SK-N-SH (cell line): ENCODE measurements at regions not wholly inside any gene's neighbourhood (a gene's known extent, or its start where the extent isn't known, plus 50 kb on each side); places are given as distances from the start of the nearest gene placed in this dataset.

Source experiments
- CTCF ChIA-PET: fragments of 300-600, 350-600 bp; formaldehyde crosslinking; extraction: SDS; loops from one replicate; lab custom pipeline; 2021; lab: Yijun Ruan, JAX
- POLR2A ChIA-PET: fragments of 350-600 bp; sonication (Branson Sonifier 250); formaldehyde crosslinking; extraction: SDS; loops from one replicate; lab custom pipeline; 2020; ENCODE audit warnings: antibody characterized with exemption, inconsistent platforms; lab: Yijun Ruan, JAX
- DNase-seq: peaks from one replicate; pipeline ENCODE4 v3.0.0; 2012
- H2AFZ ChIP-seq: fragments of 200-600 bp; sonication (generic); 2 replicates; pipeline ENCODE4 v1.8.1; 2016; ENCODE audit warnings: antibody characterized with exemption, mild to moderate bottlenecking, low read depth
- H3F3A ChIP-seq: fragments of 200-600 bp; sonication (generic); replicated peaks from 2 replicates; pipeline ENCODE3; 2016; ENCODE audit warnings: antibody characterized with exemption, mild to moderate bottlenecking; ENCODE audit not compliant: insufficient read depth
- H3K27ac ChIP-seq, 2 experiments: fragments of 200-500 bp in 1 of 2; fragments of 200-600 bp in 1 of 2; sonication (Bioruptor generic) in 1 of 2; sonication (generic), shearing (Covaris generic) in 1 of 2; 2 replicates each; pipeline versions ENCODE4 v1.5.1 to v1.6.1; 2014 to 2016; ENCODE audit warnings: low read depth in 2 of 2, inconsistent platforms in 1 of 2, low read length in 1 of 2, mild to moderate bottlenecking in 1 of 2, mixed read lengths in 1 of 2
- H3K27me3 ChIP-seq: fragments of 200-600 bp; sonication (generic), shearing (Covaris generic); 2 replicates; pipeline ENCODE4 v1.6.1; 2016; ENCODE audit warnings: mixed run types; ENCODE audit not compliant: insufficient read depth
- H3K36me3 ChIP-seq, 2 experiments: fragments of 200-500 bp in 1 of 2; fragments of 200-600 bp in 1 of 2; sonication (Bioruptor generic) in 1 of 2; sonication (generic) in 1 of 2; replicated peaks in 1 of 2; 2 replicates each; pipeline versions ENCODE3 to v1.5.1; 2014 to 2016; ENCODE audit warnings: low read length in 1 of 2, mild to moderate bottlenecking in 1 of 2; ENCODE audit not compliant: insufficient read depth in 2 of 2, control insufficient read depth in 1 of 2
- H3K4me1 ChIP-seq, 2 experiments: fragments of 200-500 bp in 1 of 2; fragments of 200-600 bp in 1 of 2; sonication (Bioruptor generic) in 1 of 2; sonication (generic), shearing (Covaris generic) in 1 of 2; 2 replicates each; pipeline versions ENCODE4 v1.5.1 to v1.6.1; 2014 to 2016; ENCODE audit warnings: low read depth in 1 of 2, low read length in 1 of 2, mixed run types in 1 of 2; ENCODE audit not compliant: insufficient read depth in 2 of 2, control insufficient read depth in 1 of 2
- H3K4me2 ChIP-seq: fragments of 200-600 bp; sonication (generic), shearing (Covaris generic); 2 replicates; pipeline ENCODE4 v1.6.1; 2017; ENCODE audit warnings: mixed run types
- H3K4me3 ChIP-seq, 2 experiments: fragments of 200-500 bp in 1 of 2; fragments of 200-600 bp in 1 of 2; sonication (Bioruptor generic) in 1 of 2; sonication (generic), shearing (Covaris generic) in 1 of 2; 2 replicates each; pipeline versions ENCODE4 v1.5.1 to v1.8.1; 2014 to 2016; ENCODE audit warnings: low read depth in 2 of 2, inconsistent platforms in 1 of 2, low read length in 1 of 2, mild to moderate bottlenecking in 1 of 2, mixed read lengths in 1 of 2, moderate library complexity in 1 of 2
- H3K79me2 ChIP-seq: fragments of 200-600 bp; sonication (generic); 2 replicates; pipeline ENCODE4 v1.8.1; 2017; ENCODE audit warnings: mild to moderate bottlenecking; ENCODE audit not compliant: insufficient read depth
- H3K9ac ChIP-seq: fragments of 200-600 bp; sonication (generic); 2 replicates; pipeline ENCODE4 v1.6.1; 2017; ENCODE audit warnings: mixed run types
- H3K9me2 ChIP-seq: fragments of 200-600 bp; sonication (generic); 2 replicates; pipeline ENCODE4 v1.6.1; 2017; ENCODE audit warnings: mixed run types
- H3K9me3 ChIP-seq: fragments of 200-600 bp; sonication (generic); 2 replicates; pipeline ENCODE4 v1.6.1; 2017; ENCODE audit warnings: mixed run types, mild to moderate bottlenecking, moderate library complexity
- H4K20me1 ChIP-seq: fragments of 200-600 bp; sonication (generic); 2 replicates; pipeline ENCODE4 v1.6.1; 2017; ENCODE audit warnings: mild to moderate bottlenecking, mixed run types; ENCODE audit not compliant: insufficient read depth
- ELF1 ChIP-seq: IDR thresholded peaks from 2 replicates; pipeline ENCODE4 v1.4.0; 2012
- EZH2phosphoT487 ChIP-seq: fragments of 200-600 bp; sonication (generic); IDR thresholded peaks from 2 replicates; pipeline ENCODE4 v1.6.1; 2017; ENCODE audit warnings: low read depth, mixed run types, mild to moderate bottlenecking, antibody characterized with exemption, moderate library complexity, borderline replicate concordance
- FOSL2 ChIP-seq: IDR thresholded peaks from 2 replicates; pipeline ENCODE4 v1.4.0; 2012; ENCODE audit warnings: low read depth, mild to moderate bottlenecking, moderate library complexity, borderline replicate concordance
- FOXJ3 ChIP-seq: sonication (generic); formaldehyde crosslinking; IDR thresholded peaks from 2 replicates; pipeline ENCODE4 v1.5.1; 2020; ENCODE audit warnings: mild to moderate bottlenecking, missing genetic modification reagents
- FOXM1 ChIP-seq: IDR thresholded peaks from 2 replicates; pipeline ENCODE4 v1.4.0; 2012; ENCODE audit warnings: low read depth, mild to moderate bottlenecking
- GABPA ChIP-seq: IDR thresholded peaks from 2 replicates; pipeline ENCODE4 v1.4.0; 2012; ENCODE audit warnings: low read depth, mild to moderate bottlenecking
- GATA2 ChIP-seq: sonication (generic); formaldehyde crosslinking; IDR thresholded peaks from 2 replicates; pipeline ENCODE4 v1.5.0; 2020; ENCODE audit warnings: mild to moderate bottlenecking, missing genetic modification reagents
- JUND ChIP-seq: IDR thresholded peaks from 2 replicates; pipeline ENCODE4 v1.4.0; 2012
- MXI1 ChIP-seq: IDR thresholded peaks from 2 replicates; pipeline ENCODE4 v1.6.1; 2012; ENCODE audit warnings: mild to moderate bottlenecking, low read depth, low read length, improper control_type of control experiment
- NFIC ChIP-seq: IDR thresholded peaks from 2 replicates; pipeline ENCODE4 v1.4.0; 2012; ENCODE audit warnings: borderline replicate concordance
- NRF1 ChIP-seq: IDR thresholded peaks from 2 replicates; pipeline ENCODE4 v1.6.1; 2012; ENCODE audit warnings: low read depth, mild to moderate bottlenecking, low read length
- POLR2AphosphoS5 ChIP-seq: IDR thresholded peaks from 2 replicates; pipeline ENCODE4 v1.6.1; 2012; ENCODE audit warnings: low read depth, low read length
- RAD21 ChIP-seq: IDR thresholded peaks from 2 replicates; pipeline ENCODE4 v1.6.1; 2012; ENCODE audit warnings: mild to moderate bottlenecking, low read length
- RCOR1 ChIP-seq: fragments of 150-350 bp; IDR thresholded peaks from 2 replicates; pipeline ENCODE4 v1.6.1; 2017; ENCODE audit warnings: antibody characterized with exemption, low read length
- RFX5 ChIP-seq: IDR thresholded peaks from 2 replicates; pipeline ENCODE4 v1.6.1; 2012; ENCODE audit warnings: mild to moderate bottlenecking, improper control_type of control experiment, low read length
- SIN3A ChIP-seq: IDR thresholded peaks from 2 replicates; pipeline ENCODE4 v1.6.1; 2012; ENCODE audit warnings: low read depth, mild to moderate bottlenecking, low read length, moderate library complexity, borderline replicate concordance
- TAF1 ChIP-seq: IDR thresholded peaks from 2 replicates; pipeline ENCODE4 v1.6.1; 2012; ENCODE audit warnings: low read depth, mild to moderate bottlenecking, low read length, moderate library complexity, borderline replicate concordance
- TCF12 ChIP-seq: IDR thresholded peaks from 2 replicates; pipeline ENCODE4 v1.4.0; 2012
- USF1 ChIP-seq: IDR thresholded peaks from 2 replicates; pipeline ENCODE4 v1.4.0; 2012; ENCODE audit warnings: low read depth, borderline replicate concordance
- WGBS: methylation state at CpG from one replicate; pipeline ENCODE4 v1.1.6; 2017; ENCODE audit warnings: low lambda C conversion rate; 5-methylcytosine and 5-hydroxymethylcytosine counted together
- TF ChIP-seq, protein P1 (sequence below): IDR thresholded peaks from 2 replicates; pipeline ENCODE4; 2012

- TF ChIP-seq FOSL2 (no peak), POLR2AphosphoS5 (no peak), FOXJ3 (CRISPR knock-in tag) (no peak), TAF1 (no peak), MXI1 (no peak), EZH2phosphoT487 (no peak)
- Histone ChIP-seq H3K36me3 (no peaks in the 10 kb centered on the region), H3K9me2 (no peaks in the 10 kb centered on the region), H3K4me2 (no peak overlapping the region), H4K20me1 (no peaks in the 10 kb centered on the region), H3K9me3 (no peaks in the 10 kb centered on the region; the same call in 1 of the 2 replicates), H3K27ac (no peak overlapping the region), H3K4me1 (peaks cover 0 to 9% of the 10 kb centered on the region in 2 experiments; a peak in 1 of 4 replicates), H3K4me3 (no peak overlapping the region), H3K79me2 (no peaks in the 10 kb centered on the region), H2AFZ (no peak overlapping the region), H3K9ac (no peak overlapping the region), H3F3A (peaks cover 4% of the 10 kb centered on the region), H3K27me3 (no peaks in the 10 kb centered on the region)
- WGBS = 76% methylated on average over 6 of the region's 6 CpGs
- ChIA-PET POLR2A (no interaction called here), CTCF (interaction anchor here (1.0 to 2.3 kb wide), 4 partner anchors 13 to 91 kb away, joined by 3 to 8 read pairs (median 6); no protein-coding TSS in a partner anchor)
- DNase-seq = no peak
These were observed 87.0 kb upstream of the IGFBP3 start for GRCh38 chr7:46007990-46008643.

GRCh38 chr7:46007194-46007593 is 86.1 kb upstream of the IGFBP3 start:
- Histone ChIP-seq H3K4me3 (no peak overlapping the region), H2AFZ (no peak overlapping the region), H3K4me1 (peaks cover 0 to 9% of the 10 kb centered on the region in 2 experiments; a peak in 1 of 4 replicates), H3K9ac (no peak overlapping the region), H3K27ac (no peak overlapping the region), H3K79me2 (no peaks in the 10 kb centered on the region), H3F3A (peaks cover 4% of the 10 kb centered on the region), H3K9me3 (no peaks in the 10 kb centered on the region; the same call in 1 of the 2 replicates), H3K36me3 (no peaks in the 10 kb centered on the region), H3K9me2 (no peaks in the 10 kb centered on the region), H3K27me3 (no peaks in the 10 kb centered on the region), H3K4me2 (no peak overlapping the region), H4K20me1 (no peaks in the 10 kb centered on the region)
- WGBS = 71% methylated on average over 2 of the region's 2 CpGs
- TF ChIP-seq RCOR1 = no peak
- TF ChIP-seq RFX5 = no peak
- TF ChIP-seq JUND = no peak
- TF ChIP-seq, protein P1, sequence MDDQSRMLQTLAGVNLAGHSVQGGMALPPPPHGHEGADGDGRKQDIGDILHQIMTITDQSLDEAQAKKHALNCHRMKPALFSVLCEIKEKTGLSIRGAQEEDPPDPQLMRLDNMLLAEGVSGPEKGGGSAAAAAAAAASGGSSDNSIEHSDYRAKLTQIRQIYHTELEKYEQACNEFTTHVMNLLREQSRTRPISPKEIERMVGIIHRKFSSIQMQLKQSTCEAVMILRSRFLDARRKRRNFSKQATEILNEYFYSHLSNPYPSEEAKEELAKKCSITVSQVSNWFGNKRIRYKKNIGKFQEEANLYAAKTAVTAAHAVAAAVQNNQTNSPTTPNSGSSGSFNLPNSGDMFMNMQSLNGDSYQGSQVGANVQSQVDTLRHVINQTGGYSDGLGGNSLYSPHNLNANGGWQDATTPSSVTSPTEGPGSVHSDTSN = peak; percentile 49
- no peak for TF ChIP-seq SIN3A
- TF ChIP-seq NRF1 = no peak
- TF ChIP-seq NFIC = no peak
- TF ChIP-seq GABPA = no peak
- TF ChIP-seq TCF12 = peak; percentile 45
- TF ChIP-seq GATA2 = no peak
- no peak for TF ChIP-seq USF1
- no peak for TF ChIP-seq ELF1
- no peak for TF ChIP-seq RAD21
- no peak for TF ChIP-seq FOSL2
- no peak for TF ChIP-seq FOXM1
- POLR2A ChIA-PET = no interaction called here
- CTCF ChIA-PET = no interaction called here
- DNase-seq = no peak
